ENCODE measurements at regions not wholly inside any gene's neighbourhood (a gene's known extent, or its start where the extent isn't known, plus 50 kb on each side); places are given as distances from the start of the nearest gene placed in this dataset.
A peak's percentile ranks its signal among the peaks of the same experiment; 100 is the strongest.

GRCh38 chr5:86968301-86968753, 299.4 kb upstream of the RASA1 start:
- H3K4me1 ChIP-seq (ENCODE audit: control insufficient read depth in 2 of 2, insufficient read depth in 2 of 2, low read length in 2 of 2) = no peaks in the 10 kb centered on the region
- peaks cover 3% of the 10 kb centered on the region for H3K4me1 Mint-ChIP-seq
- 14% methylated on average over 3 of the region's 4 CpGs for WGBS (ENCODE audit: insufficient coverage)
- peaks cover 7% of the 10 kb centered on the region for H3K27me3 Mint-ChIP-seq
- intact Hi-C loops (cut with micrococcal nuclease) = no loop called here
- H3K27me3 ChIP-seq (replicated peaks in 1 of 4; ENCODE audit: control extremely low read depth in 1 of 4, control insufficient read depth in 3 of 4, insufficient read depth in 4 of 4, low read length in 3 of 4) = peaks cover 0 to 4% (median 0%) of the 10 kb centered on the region in 4 experiments
- TF ChIP-seq CTCF (IDR thresholded peaks at IDR 0.05) = peak; percentile 59
- TF ChIP-seq EZH2 (IDR thresholded peaks at IDR 0.05; ENCODE audit: borderline replicate concordance, insufficient read depth, low read depth, low read length, poor library complexity, severe bottlenecking) = no peak
- H3K9me3 Mint-ChIP-seq (ENCODE audit: insufficient read depth) = no peaks in the 10 kb centered on the region
- no peak for ATAC-seq (ENCODE audit: low read depth)
- POLR2A ChIA-PET = no interaction called here
- H3K4me2 ChIP-seq (replicated peaks; ENCODE audit: low read depth, low read length, poor library complexity, severe bottlenecking) = no peak overlapping the region
- H2AFZ ChIP-seq (ENCODE audit: insufficient read depth, low read depth, low read length, poor library complexity, severe bottlenecking) = no peak overlapping the region
- H3K27ac ChIP-seq (ENCODE audit: low read length in 2 of 2) = no peak overlapping the region
- H3K9me3 ChIP-seq (ENCODE audit: control extremely low read depth in 1 of 3, control insufficient read depth in 2 of 3, insufficient read depth in 1 of 3, low read length in 2 of 3) = no peaks in the 10 kb centered on the region
- H3K79me2 ChIP-seq (ENCODE audit: control insufficient read depth, insufficient read depth, low read length) = no peaks in the 10 kb centered on the region
- H3K4me3 ChIP-seq (ENCODE audit: control extremely low read depth in 1 of 5, extremely low read depth in 1 of 5, insufficient read depth in 1 of 5, low read depth in 2 of 5, low read length in 4 of 5) = no peak overlapping the region
- H4K20me1 ChIP-seq (ENCODE audit: control insufficient read depth, insufficient read depth, low read length, poor library complexity, severe bottlenecking) = no peaks in the 10 kb centered on the region
- H3K9ac ChIP-seq (ENCODE audit: low read length) = no peak overlapping the region
- CTCF ChIA-PET = interaction anchor here (1.6 kb wide), 1 partner anchor 88 kb away, joined by 4 read pairs; no protein-coding TSS in a partner anchor
- H3K4me3 Mint-ChIP-seq = no peak overlapping the region
- H3K36me3 ChIP-seq (replicated peaks in 1 of 2; ENCODE audit: control extremely low read depth in 1 of 2, control insufficient read depth in 1 of 2, extremely low read depth in 1 of 2, insufficient read depth in 2 of 2, low read length in 1 of 2) = no peaks in the 10 kb centered on the region
- H3K27ac Mint-ChIP-seq = no peak overlapping the region
- peak; percentile 19 for DNase-seq

GRCh38 chr5:86970361-86970760, 297.3 kb upstream of the RASA1 start:
- Mint-ChIP-seq H3K27ac (no peak overlapping the region), H3K27me3 (peaks cover 16% of the 10 kb centered on the region), H3K4me3 (no peak overlapping the region), H3K4me1 (peaks cover 3% of the 10 kb centered on the region), H3K9me3 (ENCODE audit: insufficient read depth) (no peaks in the 10 kb centered on the region)
- H3K4me3 ChIP-seq (ENCODE audit: control extremely low read depth in 1 of 5, extremely low read depth in 1 of 5, insufficient read depth in 1 of 5, low read depth in 2 of 5, low read length in 4 of 5) = no peak overlapping the region
- ATAC-seq (ENCODE audit: low read depth) (no peak), DNase-seq (no peak)
- TF ChIP-seq EZH2 (IDR thresholded peaks at IDR 0.05; ENCODE audit: borderline replicate concordance, insufficient read depth, low read depth, low read length, poor library complexity, severe bottlenecking) = no peak
- TF ChIP-seq CTCF (IDR thresholded peaks at IDR 0.05) = no peak
- no peaks in the 10 kb centered on the region for H3K79me2 ChIP-seq (ENCODE audit: control insufficient read depth, insufficient read depth, low read length)
- H3K27ac ChIP-seq (ENCODE audit: low read length in 2 of 2) = no peak overlapping the region
- no peak overlapping the region for H2AFZ ChIP-seq (ENCODE audit: insufficient read depth, low read depth, low read length, poor library complexity, severe bottlenecking)
- no CpG with 5 or more reads among the region's 3 CpGs for WGBS (ENCODE audit: insufficient coverage)
- no peaks in the 10 kb centered on the region for H3K36me3 ChIP-seq (replicated peaks in 1 of 2; ENCODE audit: control extremely low read depth in 1 of 2, control insufficient read depth in 1 of 2, extremely low read depth in 1 of 2, insufficient read depth in 2 of 2, low read length in 1 of 2)
- no peaks in the 10 kb centered on the region for H4K20me1 ChIP-seq (ENCODE audit: control insufficient read depth, insufficient read depth, low read length, poor library complexity, severe bottlenecking)
- H3K4me2 ChIP-seq (replicated peaks; ENCODE audit: low read depth, low read length, poor library complexity, severe bottlenecking) = no peak overlapping the region
- CTCF ChIA-PET = interaction anchor here (0.9 to 1.0 kb wide), 3 partner anchors 428 to 1721 kb away, joined by 3 to 5 read pairs (median 5); no protein-coding TSS in a partner anchor
- intact Hi-C loops (cut with micrococcal nuclease) = no loop called here
- peaks cover 0 to 7% (median 0%) of the 10 kb centered on the region in 4 experiments for H3K27me3 ChIP-seq (replicated peaks in 1 of 4; ENCODE audit: control extremely low read depth in 1 of 4, control insufficient read depth in 3 of 4, insufficient read depth in 4 of 4, low read length in 3 of 4)
- no peaks in the 10 kb centered on the region for H3K9me3 ChIP-seq (ENCODE audit: control extremely low read depth in 1 of 3, control insufficient read depth in 2 of 3, insufficient read depth in 1 of 3, low read length in 2 of 3)
- no peak overlapping the region for H3K9ac ChIP-seq (ENCODE audit: low read length)
- POLR2A ChIA-PET = no interaction called here
- H3K4me1 ChIP-seq (ENCODE audit: control insufficient read depth in 2 of 2, insufficient read depth in 2 of 2, low read length in 2 of 2) = no peaks in the 10 kb centered on the region

All from B cell (primary cell).